Fibroblast of lung (primary cell): ENCODE measurements at regions not wholly inside any gene's neighbourhood (a gene's known extent, or its start where the extent isn't known, plus 50 kb on each side); places are given as distances from the start of the nearest gene placed in this dataset.

Source experiments
- DNase-seq, 2 donors: peaks; one replicate each; pipeline versions ENCODE4 v3.0.0 to v3.0.0-alpha.2; 2010; ENCODE audit warnings: low read depth in 2 of 2
- H2AFZ ChIP-seq: 2 replicates; pipeline ENCODE4 v1.5.1; 2012; ENCODE audit warnings: low read length, control low read depth, inconsistent platforms
- H3K27ac ChIP-seq: 2 replicates; pipeline ENCODE4 v1.5.1; 2011; ENCODE audit warnings: low read length, control low read depth; ENCODE audit not compliant: insufficient read depth
- H3K27me3 ChIP-seq: 2 replicates; pipeline ENCODE4 v1.5.1; 2011; ENCODE audit warnings: mild to moderate bottlenecking, low read length; ENCODE audit not compliant: control insufficient read depth, insufficient read depth
- H3K36me3 ChIP-seq: 2 replicates; pipeline ENCODE4 v1.5.1; 2011; ENCODE audit warnings: low read length; ENCODE audit not compliant: control insufficient read depth, insufficient read depth
- H3K4me1 ChIP-seq: 2 replicates; pipeline ENCODE4 v1.5.1; 2011; ENCODE audit warnings: low read length; ENCODE audit not compliant: control insufficient read depth, insufficient read depth; ENCODE audit errors: extremely low read depth
- H3K4me2 ChIP-seq: 2 replicates; pipeline ENCODE4 v1.5.1; 2011; ENCODE audit warnings: low read length, control low read depth; ENCODE audit not compliant: insufficient read depth; ENCODE audit errors: extremely low read depth
- H3K4me3 ChIP-seq, 4 experiments: fragments of 200-600 bp in 1 of 4; sonication (generic) in 1 of 4; replicated peaks in 1 of 4; 2 replicates each; pipeline ENCODE4 v1.5.1; 2011 to 2016; ENCODE audit warnings: low read length in 4 of 4, low read depth in 3 of 4, mild to moderate bottlenecking in 3 of 4, control low read depth in 2 of 4, inconsistent platforms in 1 of 4, mixed read lengths in 1 of 4; ENCODE audit not compliant: insufficient read depth in 1 of 4; ENCODE audit errors: control extremely low read depth in 1 of 4
- H3K79me2 ChIP-seq: 2 replicates; pipeline ENCODE4 v1.5.1; 2012; ENCODE audit warnings: mild to moderate bottlenecking, low read length, inconsistent platforms; ENCODE audit not compliant: control insufficient read depth, insufficient read depth
- H3K9ac ChIP-seq: 2 replicates; pipeline ENCODE4 v1.5.1; 2011; ENCODE audit warnings: mild to moderate bottlenecking, low read length, control low read depth; ENCODE audit not compliant: insufficient read depth
- H3K9me3 ChIP-seq: 2 replicates; pipeline ENCODE4 v1.5.1; 2012; ENCODE audit warnings: low read depth, low read length; ENCODE audit not compliant: control insufficient read depth, insufficient read depth
- H4K20me1 ChIP-seq: 2 replicates; pipeline ENCODE4 v1.5.1; 2011; ENCODE audit warnings: low read length; ENCODE audit not compliant: control insufficient read depth, insufficient read depth; ENCODE audit errors: extremely low read depth
- CTCF ChIP-seq, 2 donors: IDR thresholded peaks in 1 of 2; conservative IDR thresholded peaks in 1 of 2; 1 replicate in 1 of 2; 2 replicates in 1 of 2; pipeline ENCODE4 v1.5.1; 2011 to 2012; ENCODE audit warnings: low read length in 2 of 2, control low read depth in 1 of 2, inconsistent platforms in 1 of 2, low read depth in 1 of 2, mild to moderate bottlenecking in 1 of 2
- EZH2 ChIP-seq: IDR thresholded peaks from 2 replicates; pipeline ENCODE4 v1.5.1; 2012; ENCODE audit warnings: low read length, control low read depth, mild to moderate bottlenecking; ENCODE audit errors: missing control alignments

GRCh38 chr11:98040061-98040808, 980.5 kb upstream of the CNTN5 start:
- H3K4me2 ChIP-seq = no peak overlapping the region
- TF ChIP-seq EZH2 (no peak), CTCF (conservative IDR thresholded peaks at IDR 0.05 in 1 of 2, IDR thresholded peaks at IDR 0.05 in 1 of 2; ENCODE audit: low read depth in 1 of 2, low read length in 2 of 2) (no peak)
- no peaks in the 10 kb centered on the region for H4K20me1 ChIP-seq
- no peak overlapping the region for H2AFZ ChIP-seq
- H3K79me2 ChIP-seq = no peaks in the 10 kb centered on the region
- no peak overlapping the region for H3K9ac ChIP-seq
- H3K27ac ChIP-seq = no peak overlapping the region
- H3K4me3 ChIP-seq = no peak overlapping the region
- no peaks in the 10 kb centered on the region for H3K27me3 ChIP-seq
- no peaks in the 10 kb centered on the region for H3K36me3 ChIP-seq
- H3K9me3 ChIP-seq = no peaks in the 10 kb centered on the region
- H3K4me1 ChIP-seq = no peaks in the 10 kb centered on the region
- no peak for DNase-seq

- H2AFZ ChIP-seq = no peak overlapping the region
- no peaks in the 10 kb centered on the region for H3K4me1 ChIP-seq
- H4K20me1 ChIP-seq = no peaks in the 10 kb centered on the region
- H3K79me2 ChIP-seq = no peaks in the 10 kb centered on the region
- H3K9ac ChIP-seq = no peak overlapping the region
- DNase-seq = no peak
- H3K36me3 ChIP-seq = no peaks in the 10 kb centered on the region
- H3K9me3 ChIP-seq = no peaks in the 10 kb centered on the region
- TF ChIP-seq CTCF (conservative IDR thresholded peaks at IDR 0.05 in 1 of 2, IDR thresholded peaks at IDR 0.05 in 1 of 2; ENCODE audit: low read depth in 1 of 2, low read length in 2 of 2) (no peak), EZH2 (no peak)
- no peak overlapping the region for H3K4me2 ChIP-seq
- H3K27me3 ChIP-seq = no peaks in the 10 kb centered on the region
- no peak overlapping the region for H3K4me3 ChIP-seq
- H3K27ac ChIP-seq = no peak overlapping the region
Measured at GRCh38 chr11:98047647-98048046, 973.1 kb upstream of the CNTN5 start.

- H3K4me2 ChIP-seq = no peak overlapping the region
- no peaks in the 10 kb centered on the region for H4K20me1 ChIP-seq
- no peaks in the 10 kb centered on the region for H3K27me3 ChIP-seq
- no peak for DNase-seq
- H3K4me3 ChIP-seq = no peak overlapping the region
- no peak overlapping the region for H3K27ac ChIP-seq
- no peaks in the 10 kb centered on the region for H3K36me3 ChIP-seq
- no peaks in the 10 kb centered on the region for H3K9me3 ChIP-seq
- no peak overlapping the region for H3K9ac ChIP-seq
- H3K4me1 ChIP-seq = no peaks in the 10 kb centered on the region
- H2AFZ ChIP-seq = no peak overlapping the region
- TF ChIP-seq CTCF (conservative IDR thresholded peaks at IDR 0.05 in 1 of 2, IDR thresholded peaks at IDR 0.05 in 1 of 2; ENCODE audit: low read depth in 1 of 2, low read length in 2 of 2) (no peak), EZH2 (no peak)
- H3K79me2 ChIP-seq = no peaks in the 10 kb centered on the region
Measured at GRCh38 chr11:98053851-98054250, 966.9 kb upstream of the CNTN5 start.
